H1 (cell line): ENCODE measurements at regions not wholly inside any gene's neighbourhood (a gene's known extent, or its start where the extent isn't known, plus 50 kb on each side); places are given as distances from the start of the nearest gene placed in this dataset.

Experiments used
- ASH2L ChIP-seq: fragments of 200-600, 300-600 bp; sonication (generic); IDR thresholded peaks from one replicate; pipeline ENCODE4 v1.7.1; 2017; ENCODE audit warnings: low read length
- BCL11A ChIP-seq, 2 experiments: IDR thresholded peaks; one replicate each; pipeline ENCODE4 v1.6.1; 2011; ENCODE audit warnings: low read depth in 2 of 2, low read length in 2 of 2, mild to moderate bottlenecking in 2 of 2
- SP4 ChIP-seq: IDR thresholded peaks from 2 replicates; pipeline ENCODE4 v1.6.1; 2012; ENCODE audit warnings: low read length, inconsistent platforms
- SRF ChIP-seq: IDR thresholded peaks from 2 replicates; pipeline ENCODE4 v1.6.1; 2011; ENCODE audit warnings: mild to moderate bottlenecking, low read depth, low read length, moderate library complexity
- TCF12 ChIP-seq: IDR thresholded peaks from 2 replicates; pipeline ENCODE4 v1.6.1; 2011; ENCODE audit warnings: low read depth, mild to moderate bottlenecking, low read length
- TF ChIP-seq, protein P1 (sequence below), 3 experiments: IDR thresholded peaks; 1 replicate in 2 of 3; 2 replicates in 1 of 3; pipeline versions ENCODE4 v1.5.1 to v1.6.1; 2011; ENCODE audit warnings: low read length in 3 of 3, mild to moderate bottlenecking in 3 of 3, inconsistent platforms in 2 of 3, low read depth in 1 of 3, moderate library complexity in 1 of 3; ENCODE audit not compliant: insufficient read depth in 1 of 3; ENCODE audit errors: control extremely low read depth in 1 of 3

DNA sequence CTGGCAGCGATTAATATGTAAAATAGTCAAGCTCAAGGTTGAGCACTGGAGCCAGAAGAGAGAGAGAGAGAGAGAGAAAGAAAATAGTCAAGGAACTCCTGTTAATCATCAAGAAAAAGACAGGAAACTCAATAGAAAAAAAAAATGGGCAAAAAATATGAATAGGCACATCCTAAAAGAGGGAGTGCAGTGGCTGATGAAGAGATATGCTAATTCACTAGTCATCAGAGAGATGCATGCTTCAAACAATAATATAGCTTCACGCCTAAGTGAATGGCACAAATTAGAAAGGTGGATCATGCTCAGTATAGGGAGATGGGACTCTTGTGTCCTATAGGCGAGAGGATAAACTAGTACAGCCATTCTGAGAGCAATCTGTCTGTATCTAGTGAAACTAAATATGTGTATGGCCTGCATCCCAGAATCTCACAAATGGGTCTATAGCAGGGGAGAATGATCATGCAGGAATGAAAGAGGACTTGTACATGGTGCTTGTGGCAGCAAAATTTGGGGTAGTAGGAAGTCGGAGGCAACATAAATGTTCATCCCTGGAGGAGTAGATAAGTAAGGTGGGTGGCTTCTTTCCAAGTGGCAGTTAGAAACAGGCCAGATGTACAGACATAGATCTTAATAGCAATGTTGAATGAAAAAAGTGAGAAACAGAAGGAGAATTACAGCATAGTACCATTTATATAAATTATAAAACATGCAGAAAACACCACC, 176.8 kb downstream of the VEGFA start (continued):
- TF ChIP-seq TCF12, result no peak
- no peak for TF ChIP-seq ASH2L
- TF ChIP-seq, protein P1, sequence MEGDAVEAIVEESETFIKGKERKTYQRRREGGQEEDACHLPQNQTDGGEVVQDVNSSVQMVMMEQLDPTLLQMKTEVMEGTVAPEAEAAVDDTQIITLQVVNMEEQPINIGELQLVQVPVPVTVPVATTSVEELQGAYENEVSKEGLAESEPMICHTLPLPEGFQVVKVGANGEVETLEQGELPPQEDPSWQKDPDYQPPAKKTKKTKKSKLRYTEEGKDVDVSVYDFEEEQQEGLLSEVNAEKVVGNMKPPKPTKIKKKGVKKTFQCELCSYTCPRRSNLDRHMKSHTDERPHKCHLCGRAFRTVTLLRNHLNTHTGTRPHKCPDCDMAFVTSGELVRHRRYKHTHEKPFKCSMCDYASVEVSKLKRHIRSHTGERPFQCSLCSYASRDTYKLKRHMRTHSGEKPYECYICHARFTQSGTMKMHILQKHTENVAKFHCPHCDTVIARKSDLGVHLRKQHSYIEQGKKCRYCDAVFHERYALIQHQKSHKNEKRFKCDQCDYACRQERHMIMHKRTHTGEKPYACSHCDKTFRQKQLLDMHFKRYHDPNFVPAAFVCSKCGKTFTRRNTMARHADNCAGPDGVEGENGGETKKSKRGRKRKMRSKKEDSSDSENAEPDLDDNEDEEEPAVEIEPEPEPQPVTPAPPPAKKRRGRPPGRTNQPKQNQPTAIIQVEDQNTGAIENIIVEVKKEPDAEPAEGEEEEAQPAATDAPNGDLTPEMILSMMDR (IDR thresholded peaks at IDR 0.05; ENCODE audit: control extremely low read depth in 1 of 3, insufficient read depth in 1 of 3, low read depth in 1 of 3, low read length in 3 of 3), result no peak
- TF ChIP-seq SRF, result no peak
- TF ChIP-seq SP4, result no peak
- TF ChIP-seq BCL11A (IDR thresholded peaks at IDR 0.05; ENCODE audit: low read depth in 2 of 2, low read length in 2 of 2), result no peak
